Testis (tissue), 2 donors: ENCODE measurements at regions not wholly inside any gene's neighbourhood (a gene's known extent, or its start where the extent isn't known, plus 50 kb on each side); places are given as distances from the start of the nearest gene placed in this dataset.

Experiments used
- DNase-seq: peaks from one replicate; pipeline ENCODE4 v3.0.0-alpha.2; 2019
- H3K27ac ChIP-seq, 2 donors: fragments of 200-600 bp; sonication (generic); one replicate each; pipeline ENCODE4 v1.5.1; 2019
- H3K27me3 ChIP-seq: fragments of 200-600 bp; sonication (generic); one replicate; pipeline ENCODE4 v1.5.1; 2019
- H3K36me3 ChIP-seq: fragments of 200-600 bp; sonication (generic); one replicate; pipeline ENCODE4 v1.5.1; 2017; ENCODE audit warnings: low read depth; ENCODE audit errors: missing control alignments
- H3K4me1 ChIP-seq: fragments of 200-600 bp; sonication (generic); one replicate; pipeline ENCODE4 v1.5.1; 2019
- H3K4me3 ChIP-seq, 2 donors: fragments of 200-600 bp; sonication (generic); one replicate each; pipeline ENCODE4 v1.5.1; 2017 to 2019
- H3K9me3 ChIP-seq: fragments of 200-600 bp; sonication (generic); one replicate; pipeline ENCODE4 v1.5.1; 2017
- CTCF ChIP-seq, 3 experiments: fragments of 450-650 bp in 2 of 3; fragments of 200-600 bp in 1 of 3; sonication (generic) in 1 of 3; IDR thresholded peaks; one replicate each; pipeline ENCODE4 v1.5.1; 2016 to 2019; ENCODE audit warnings: antibody characterized with exemption in 3 of 3, mild to moderate bottlenecking in 2 of 3, moderate library complexity in 1 of 3
- POLR2A ChIP-seq: fragments of 450-650 bp; IDR thresholded peaks from one replicate; pipeline ENCODE4 v1.6.1; 2017; ENCODE audit warnings: antibody characterized with exemption, mild to moderate bottlenecking, moderate library complexity
- WGBS, 2 donors: methylation state at CpG; one replicate each; pipeline ENCODE4 v1.1.5; 2018; 5-methylcytosine and 5-hydroxymethylcytosine counted together
- intact Hi-C: fragments of 100-400 bp; cut with DNase I; formaldehyde crosslinking; loops from one replicate; pipeline ENCODE4 v1.15.1; 2023; ENCODE audit warnings: low total_unique reads

GRCh38 chr20:55774628-55775027, 230.7 kb downstream of the CBLN4 start:
- no peak overlapping the region for H3K4me3 ChIP-seq
- H3K36me3 ChIP-seq = no peaks in the 10 kb centered on the region
- no peaks in the 10 kb centered on the region for H3K9me3 ChIP-seq
- WGBS, 2 donors = 95 to 96% methylated on average over 6 of the region's 6 CpGs
- intact Hi-C loops = no loop called here
- H3K27ac ChIP-seq = no peak overlapping the region
- no peak for TF ChIP-seq CTCF (IDR thresholded peaks at IDR 0.05)
- no peak for TF ChIP-seq POLR2A
- no peaks in the 10 kb centered on the region for H3K4me1 ChIP-seq
- H3K27me3 ChIP-seq = no peaks in the 10 kb centered on the region
- DNase-seq = no peak

GRCh38 chr20:55761797-55762196, 243.5 kb downstream of the CBLN4 start:
- Histone ChIP-seq H3K4me1 (peaks cover 5% of the 10 kb centered on the region), H3K27ac (no peak overlapping the region), H3K4me3 (no peak overlapping the region), H3K27me3 (no peaks in the 10 kb centered on the region), H3K36me3 (no peaks in the 10 kb centered on the region), H3K9me3 (no peaks in the 10 kb centered on the region)
- no peak for DNase-seq
- TF ChIP-seq CTCF (IDR thresholded peaks at IDR 0.05) (no peak), POLR2A (no peak)
- intact Hi-C loops = no loop called here

GRCh38 chr20:55761100-55761499, 244.2 kb downstream of the CBLN4 start:
- Histone ChIP-seq H3K27me3 (no peaks in the 10 kb centered on the region), H3K4me3 (no peak overlapping the region), H3K36me3 (no peaks in the 10 kb centered on the region), H3K4me1 (peaks cover 7% of the 10 kb centered on the region), H3K9me3 (no peaks in the 10 kb centered on the region), H3K27ac (no peak overlapping the region)
- WGBS, 2 donors = 44 to 47% methylated on average over 3 of the region's 3 CpGs
- TF ChIP-seq CTCF (IDR thresholded peaks at IDR 0.05) (no peak), POLR2A (no peak)
- intact Hi-C loops = no loop called here
- no peak for DNase-seq

- 39 to 41% methylated on average over 3 of the region's 3 CpGs for WGBS, 2 donors
- Histone ChIP-seq H3K36me3 (no peaks in the 10 kb centered on the region), H3K27ac (no peak overlapping the region), H3K9me3 (no peaks in the 10 kb centered on the region), H3K4me1 (peaks cover 9% of the 10 kb centered on the region), H3K27me3 (no peaks in the 10 kb centered on the region), H3K4me3 (no peak overlapping the region)
- peak; percentile 35 for DNase-seq
- intact Hi-C loops = no loop called here
- TF ChIP-seq CTCF (IDR thresholded peaks at IDR 0.05) (no peak), POLR2A (no peak)
Observed at GRCh38 chr20:55760586-55760985, 244.7 kb downstream of the CBLN4 start.

- Histone ChIP-seq H3K4me3 (no peak overlapping the region), H3K27me3 (no peaks in the 10 kb centered on the region), H3K4me1 (peaks cover 4% of the 10 kb centered on the region), H3K9me3 (no peaks in the 10 kb centered on the region), H3K36me3 (no peaks in the 10 kb centered on the region), H3K27ac (no peak overlapping the region)
- no peak for DNase-seq
- TF ChIP-seq POLR2A = no peak
- no peak for TF ChIP-seq CTCF (IDR thresholded peaks at IDR 0.05)
- intact Hi-C loops = no loop called here
- WGBS, 2 donors = 48 to 55% methylated on average over 3 of the region's 3 CpGs
Observed at GRCh38 chr20:55755861-55756260, 249.5 kb downstream of the CBLN4 start.
